ENCODE measurements at regions not wholly inside any gene's neighbourhood (a gene's known extent, or its start where the extent isn't known, plus 50 kb on each side); places are given as distances from the start of the nearest gene placed in this dataset.

DNA sequence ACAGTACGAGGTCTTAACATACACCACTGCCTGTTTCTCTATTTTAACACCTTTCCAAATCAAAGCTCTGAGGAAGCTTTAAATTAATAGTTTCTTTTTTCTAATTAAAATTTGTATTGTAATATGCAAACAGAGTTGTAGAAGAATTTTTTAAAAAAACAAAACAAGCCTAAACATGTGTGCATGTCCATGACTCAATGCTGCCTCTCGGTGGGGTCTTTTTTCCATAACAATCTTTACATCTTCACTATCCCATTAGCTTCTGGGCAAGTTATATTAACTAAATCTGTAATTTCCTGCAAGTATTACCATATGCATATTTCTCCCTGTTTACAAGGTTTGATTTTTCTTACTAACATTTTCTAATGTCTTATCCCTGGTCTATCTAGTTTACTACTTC lies 143.9 kb upstream of the NAV3 start:
- H3K4me1 Mint-ChIP-seq (ENCODE audit: low read depth) = no peaks in the 10 kb centered on the region
- no peak overlapping the region for H3K27ac Mint-ChIP-seq
- no peaks in the 10 kb centered on the region for H3K9me3 Mint-ChIP-seq
- H3K4me3 Mint-ChIP-seq = no peak overlapping the region
- H3K36me3 Mint-ChIP-seq (ENCODE audit: low read depth) = no peaks in the 10 kb centered on the region
- no peaks in the 10 kb centered on the region for H3K27me3 Mint-ChIP-seq (ENCODE audit: low read depth)

DNA sequence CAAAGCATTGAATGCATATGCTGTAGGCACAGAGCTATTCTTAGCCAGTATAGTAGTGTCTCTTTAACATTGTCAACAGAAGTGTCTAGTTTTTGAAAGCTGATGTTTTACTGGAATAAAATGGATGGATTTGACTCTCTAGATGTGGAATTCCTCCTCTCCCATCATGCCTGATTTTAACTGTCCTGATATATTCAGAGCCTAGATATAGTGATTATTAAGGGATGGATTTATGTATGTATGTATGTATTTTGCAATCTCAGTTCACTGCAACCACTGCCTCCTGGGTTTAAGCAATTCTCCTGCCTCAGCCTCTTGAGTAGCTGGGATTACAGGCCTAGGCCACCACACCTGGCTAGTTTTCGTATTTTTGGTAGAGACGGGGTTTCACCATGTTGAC lies 144.8 kb upstream of the NAV3 start:
- Mint-ChIP-seq H3K36me3 (ENCODE audit: low read depth) (no peaks in the 10 kb centered on the region), H3K27ac (no peak overlapping the region), H3K4me1 (ENCODE audit: low read depth) (no peaks in the 10 kb centered on the region), H3K4me3 (no peak overlapping the region), H3K27me3 (ENCODE audit: low read depth) (no peaks in the 10 kb centered on the region), H3K9me3 (no peaks in the 10 kb centered on the region)

DNA sequence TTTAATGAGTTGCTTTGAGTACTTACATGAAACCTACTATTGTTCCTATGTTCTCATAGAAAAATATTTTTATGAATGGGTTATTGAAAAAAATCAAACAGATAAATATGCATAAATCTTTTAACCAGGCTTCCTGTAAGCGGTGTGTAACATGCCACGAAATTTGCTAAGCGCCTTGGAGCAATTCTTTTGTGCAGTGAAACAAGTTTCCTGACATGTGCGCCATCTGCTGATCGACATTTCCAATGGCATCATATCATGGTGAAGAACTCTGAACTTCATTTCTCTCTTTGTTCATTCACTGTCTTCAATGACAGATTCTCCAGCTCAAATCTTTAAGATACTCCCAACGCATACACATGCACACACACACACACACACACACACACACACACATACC lies 145.6 kb upstream of the NAV3 start:
- H3K36me3 Mint-ChIP-seq (ENCODE audit: low read depth) = no peaks in the 10 kb centered on the region
- H3K27me3 Mint-ChIP-seq (ENCODE audit: low read depth) = no peaks in the 10 kb centered on the region
- H3K9me3 Mint-ChIP-seq = no peaks in the 10 kb centered on the region

DNA sequence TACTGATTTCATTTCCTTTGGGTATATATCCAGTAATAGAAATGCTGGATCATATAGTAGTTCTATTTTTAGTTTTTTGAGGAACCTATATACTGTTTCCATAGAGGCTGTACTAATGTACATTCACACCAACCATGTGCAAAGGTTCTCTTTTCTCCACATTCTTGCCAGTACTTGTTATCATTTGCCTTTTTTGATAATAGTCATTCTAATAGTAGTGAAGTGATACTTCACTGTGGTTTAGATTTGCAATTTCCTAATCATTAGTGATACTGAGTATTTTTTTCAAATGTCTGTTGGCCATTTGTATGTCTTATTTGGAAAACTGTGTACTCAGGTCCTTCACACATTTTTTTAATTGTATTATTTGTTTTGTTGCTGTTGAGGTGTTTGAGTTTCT lies 148.2 kb upstream of the NAV3 start:
- Mint-ChIP-seq H3K27me3 (ENCODE audit: low read depth) (no peaks in the 10 kb centered on the region), H3K4me1 (ENCODE audit: low read depth) (no peaks in the 10 kb centered on the region), H3K36me3 (ENCODE audit: low read depth) (no peaks in the 10 kb centered on the region), H3K27ac (no peak overlapping the region), H3K9me3 (no peaks in the 10 kb centered on the region), H3K4me3 (no peak overlapping the region)

More for the DNA sequence above, 145.6 kb upstream of the NAV3 start:
- Mint-ChIP-seq H3K4me1 (ENCODE audit: low read depth) (no peaks in the 10 kb centered on the region), H3K27ac (no peak overlapping the region), H3K4me3 (no peak overlapping the region)

DNA sequence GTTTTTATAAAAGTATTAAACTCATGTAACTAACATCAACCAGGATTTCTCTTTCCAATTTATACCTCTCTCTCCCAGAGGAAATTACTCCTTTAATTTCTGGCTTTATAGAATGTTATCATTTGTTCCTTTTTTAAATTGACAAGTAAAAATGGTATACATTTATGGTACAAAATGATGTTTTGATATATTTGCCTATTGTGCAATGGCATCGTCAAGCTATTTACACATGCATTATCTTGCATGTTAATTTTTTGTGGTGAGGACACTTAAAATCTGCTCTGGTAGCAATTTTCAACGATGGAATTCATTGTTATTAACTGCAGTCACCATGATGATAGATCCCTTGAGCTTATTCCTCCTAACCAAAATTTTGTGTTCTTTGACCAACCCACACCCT lies 149.0 kb upstream of the NAV3 start:
- no peak overlapping the region for H3K4me3 Mint-ChIP-seq
- H3K27ac Mint-ChIP-seq = no peak overlapping the region
- H3K4me1 Mint-ChIP-seq (ENCODE audit: low read depth) = no peaks in the 10 kb centered on the region
- no peaks in the 10 kb centered on the region for H3K36me3 Mint-ChIP-seq (ENCODE audit: low read depth)
- H3K27me3 Mint-ChIP-seq (ENCODE audit: low read depth) = no peaks in the 10 kb centered on the region
- no peaks in the 10 kb centered on the region for H3K9me3 Mint-ChIP-seq

DNA sequence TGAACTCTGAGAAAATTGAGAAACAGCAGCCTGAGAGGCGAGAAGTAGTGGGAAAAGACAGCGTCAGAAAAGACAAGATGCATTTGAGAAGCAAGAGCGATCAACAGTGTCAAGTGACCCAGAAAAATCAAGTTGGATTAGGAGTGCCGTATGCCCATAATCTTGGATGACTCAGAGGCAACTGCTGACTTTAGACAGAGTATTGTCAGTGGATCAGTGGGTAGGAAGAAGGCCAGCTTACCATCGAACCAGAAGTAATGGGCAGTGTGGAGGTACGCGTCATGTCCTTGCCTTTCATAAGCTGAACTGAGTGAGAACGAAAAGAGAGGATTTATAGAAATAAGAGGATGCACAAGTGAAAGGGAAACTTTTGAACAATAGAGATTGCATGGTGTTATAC lies 151.0 kb upstream of the NAV3 start:
- H3K27me3 Mint-ChIP-seq (ENCODE audit: low read depth) = no peaks in the 10 kb centered on the region
- H3K9me3 Mint-ChIP-seq = no peaks in the 10 kb centered on the region
- no peaks in the 10 kb centered on the region for H3K4me1 Mint-ChIP-seq (ENCODE audit: low read depth)
- H3K4me3 Mint-ChIP-seq = no peak overlapping the region
- no peak overlapping the region for H3K27ac Mint-ChIP-seq
- no peaks in the 10 kb centered on the region for H3K36me3 Mint-ChIP-seq (ENCODE audit: low read depth)

DNA sequence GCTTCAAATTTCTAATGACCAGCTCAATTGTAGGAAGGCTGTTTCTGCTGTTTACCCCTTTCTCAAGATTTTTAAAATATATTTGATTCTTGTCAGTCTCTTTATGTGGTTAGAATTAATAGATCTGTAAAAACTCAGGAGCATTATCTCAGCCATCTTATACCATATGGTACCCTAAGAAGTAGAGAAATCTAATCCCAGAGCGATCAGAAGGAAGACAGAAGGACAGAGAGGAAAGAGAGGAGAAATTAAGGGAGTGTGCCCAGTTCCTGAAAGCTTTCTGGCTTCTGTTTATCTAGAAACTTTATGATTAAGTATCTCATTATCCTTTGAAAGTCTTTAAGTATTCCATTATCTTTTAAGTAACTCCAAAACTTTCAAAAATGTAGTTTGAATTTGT lies 152.1 kb upstream of the NAV3 start:
- no peak overlapping the region for H3K4me3 Mint-ChIP-seq
- no peaks in the 10 kb centered on the region for H3K9me3 Mint-ChIP-seq
- no peaks in the 10 kb centered on the region for H3K4me1 Mint-ChIP-seq (ENCODE audit: low read depth)
- no peaks in the 10 kb centered on the region for H3K27me3 Mint-ChIP-seq (ENCODE audit: low read depth)
- H3K36me3 Mint-ChIP-seq (ENCODE audit: low read depth) = no peaks in the 10 kb centered on the region
- no peak overlapping the region for H3K27ac Mint-ChIP-seq

DNA sequence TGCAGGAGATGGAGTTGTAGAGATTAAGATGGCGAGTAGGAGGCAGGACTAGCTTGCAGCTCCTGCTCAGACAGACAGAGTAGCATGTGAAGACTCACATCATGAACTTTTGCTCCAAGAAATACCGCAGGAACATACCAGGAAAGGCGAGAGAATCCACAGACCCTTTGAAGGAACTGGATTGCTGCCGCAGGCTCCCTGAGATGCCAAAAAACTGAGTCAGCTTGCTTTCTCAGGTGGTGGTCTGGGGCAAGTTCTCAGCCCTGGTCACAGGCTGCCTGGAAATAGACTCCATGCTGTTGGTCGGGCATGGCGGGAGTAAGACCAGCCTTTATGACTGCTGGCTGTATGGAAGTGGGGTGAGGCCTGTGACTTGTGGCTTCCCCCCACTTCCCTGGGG lies 163.6 kb upstream of the NAV3 start:
- Mint-ChIP-seq H3K4me3 (no peak overlapping the region), H3K36me3 (ENCODE audit: low read depth) (no peaks in the 10 kb centered on the region), H3K9me3 (no peaks in the 10 kb centered on the region), H3K27me3 (ENCODE audit: low read depth) (no peaks in the 10 kb centered on the region), H3K27ac (no peak overlapping the region), H3K4me1 (ENCODE audit: low read depth) (no peaks in the 10 kb centered on the region)

DNA sequence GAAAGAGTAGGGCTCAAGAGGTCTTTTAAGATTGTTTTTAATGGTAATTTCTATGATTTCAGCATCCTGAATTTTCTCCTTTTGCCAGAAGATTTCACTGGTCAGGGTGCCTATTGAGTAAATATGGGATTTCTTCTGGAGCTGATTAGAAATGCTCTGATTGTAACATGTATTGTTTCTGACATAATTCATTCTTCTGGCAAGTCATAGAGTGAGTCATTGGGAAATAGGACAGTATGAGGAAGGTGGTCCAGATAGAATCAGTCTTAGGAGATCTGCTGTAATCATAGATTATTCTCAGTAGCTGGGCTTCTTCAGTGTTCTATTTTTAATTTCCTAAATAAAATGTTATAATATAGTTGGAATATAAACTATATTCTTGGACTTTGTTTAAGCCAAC lies 182.0 kb upstream of the NAV3 start:
- Mint-ChIP-seq H3K9me3 (peaks cover 10% of the 10 kb centered on the region), H3K4me3 (no peak overlapping the region), H3K4me1 (ENCODE audit: low read depth) (no peaks in the 10 kb centered on the region), H3K27ac (no peak overlapping the region), H3K36me3 (ENCODE audit: low read depth) (no peaks in the 10 kb centered on the region), H3K27me3 (ENCODE audit: low read depth) (no peaks in the 10 kb centered on the region)

DNA sequence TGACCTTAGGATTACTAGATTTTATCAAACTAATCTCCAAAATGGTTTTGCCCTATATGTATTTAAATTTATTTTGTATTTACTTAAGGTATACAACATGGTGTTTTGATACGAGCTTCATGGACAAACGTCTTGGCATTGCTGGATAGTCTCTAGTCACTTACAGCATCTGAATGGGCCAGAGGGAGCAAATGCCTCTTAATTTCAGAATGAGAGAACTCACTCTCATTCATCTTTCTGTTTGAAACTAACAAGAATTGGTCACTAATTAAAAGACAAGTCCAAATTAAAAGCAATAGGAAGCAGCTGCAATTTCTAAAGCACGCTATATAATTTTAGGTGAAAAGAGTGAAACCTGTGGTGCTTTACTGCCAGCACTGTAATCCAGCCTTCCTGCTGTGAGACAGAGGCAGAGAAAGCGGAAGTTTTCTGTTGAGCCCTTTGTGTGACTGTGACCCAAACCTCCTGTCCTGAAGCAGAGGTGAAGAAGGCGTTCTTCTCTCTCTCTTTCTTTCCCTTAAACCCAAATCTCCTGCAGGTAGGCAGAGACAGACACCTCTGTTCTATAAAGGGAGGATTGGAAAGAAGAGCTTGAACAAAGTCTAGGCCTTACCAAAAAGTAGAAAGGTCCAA lies 184.6 kb upstream of the NAV3 start:
- H3K9me3 Mint-ChIP-seq = peaks cover 5% of the 10 kb centered on the region
- H3K4me3 Mint-ChIP-seq = no peak overlapping the region
- H3K4me1 Mint-ChIP-seq (ENCODE audit: low read depth) = no peaks in the 10 kb centered on the region
- no peaks in the 10 kb centered on the region for H3K36me3 Mint-ChIP-seq (ENCODE audit: low read depth)
- no peak overlapping the region for H3K27ac Mint-ChIP-seq
- H3K27me3 Mint-ChIP-seq (ENCODE audit: low read depth) = no peaks in the 10 kb centered on the region

DNA sequence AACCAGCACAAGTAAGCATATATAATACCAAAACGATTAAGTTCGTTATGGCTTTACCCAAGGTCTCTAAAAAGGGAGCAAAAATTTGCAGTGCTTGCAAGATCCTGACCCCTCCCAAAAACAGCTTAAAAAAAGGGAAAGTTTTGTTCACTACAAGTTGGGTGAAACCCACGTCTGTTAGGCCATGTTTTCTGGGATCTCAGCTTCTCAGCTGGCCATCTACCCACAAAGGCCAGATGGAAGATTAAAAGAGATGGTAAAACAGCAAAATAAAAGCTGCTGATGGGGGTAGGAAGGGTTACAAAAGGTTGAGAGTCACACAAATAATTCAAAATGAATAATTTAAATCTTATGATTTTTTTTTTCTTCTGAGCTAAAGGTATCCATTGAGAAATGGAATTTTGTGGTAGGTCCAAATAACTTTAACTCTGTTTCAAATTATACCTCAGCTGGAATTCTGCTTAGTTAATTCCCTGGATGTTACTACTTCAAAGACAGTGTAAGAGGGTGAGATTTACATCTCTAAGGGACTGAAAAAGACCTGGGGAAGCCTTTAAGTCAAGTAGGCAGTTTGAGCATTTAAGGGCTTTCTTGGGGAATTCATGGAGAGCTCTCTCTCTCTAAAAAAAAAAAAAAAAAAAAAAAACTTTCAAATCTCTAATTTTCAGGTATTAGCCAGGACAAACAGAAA lies 185.6 kb upstream of the NAV3 start:
- Mint-ChIP-seq H3K4me1 (ENCODE audit: low read depth) (no peaks in the 10 kb centered on the region), H3K27me3 (ENCODE audit: low read depth) (no peaks in the 10 kb centered on the region), H3K27ac (no peak overlapping the region), H3K36me3 (ENCODE audit: low read depth) (no peaks in the 10 kb centered on the region), H3K4me3 (no peak overlapping the region), H3K9me3 (peaks cover 3% of the 10 kb centered on the region)

DNA sequence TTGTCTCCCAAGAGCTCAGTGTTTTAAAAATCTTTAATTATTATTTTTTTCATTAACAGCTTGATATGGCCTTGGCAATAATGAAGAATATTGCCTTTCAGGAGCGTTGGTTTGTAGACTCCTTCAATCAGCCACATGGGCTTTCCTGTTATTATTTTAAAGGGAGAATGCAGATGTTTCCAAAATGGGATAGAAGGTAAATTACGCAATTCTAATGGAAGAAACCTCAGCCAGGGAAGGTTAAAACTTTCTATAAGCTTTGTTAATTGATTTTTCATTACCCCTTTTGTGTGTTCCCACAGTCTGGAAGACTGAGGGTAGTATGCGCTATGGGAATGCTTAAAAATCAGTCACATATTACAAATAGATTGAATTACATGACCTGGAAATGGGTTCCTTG lies 188.4 kb upstream of the NAV3 start:
- Mint-ChIP-seq H3K27ac (no peak overlapping the region), H3K27me3 (ENCODE audit: low read depth) (no peaks in the 10 kb centered on the region), H3K9me3 (no peaks in the 10 kb centered on the region), H3K4me3 (no peak overlapping the region), H3K4me1 (ENCODE audit: low read depth) (no peaks in the 10 kb centered on the region), H3K36me3 (ENCODE audit: low read depth) (no peaks in the 10 kb centered on the region)

DNA sequence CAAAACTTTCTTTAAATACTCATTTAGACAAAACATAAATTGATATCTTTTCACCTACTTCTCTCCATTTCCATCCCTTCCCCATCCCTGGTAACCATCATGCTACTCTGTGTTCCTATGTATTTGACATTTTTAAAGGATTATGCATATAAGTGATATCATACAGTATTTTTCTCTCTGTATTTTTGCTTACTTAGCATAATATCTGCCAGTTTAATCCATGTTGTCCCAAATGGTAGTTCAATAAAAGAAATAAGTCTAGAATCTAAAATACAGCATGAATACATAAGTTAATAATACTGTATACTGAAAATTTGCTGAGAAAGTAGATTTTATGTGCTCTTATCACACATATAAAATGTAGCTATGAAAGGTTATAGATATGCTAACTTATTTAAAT lies 190.3 kb upstream of the NAV3 start:
- Mint-ChIP-seq H3K27me3 (ENCODE audit: low read depth) (no peaks in the 10 kb centered on the region), H3K4me1 (ENCODE audit: low read depth) (no peaks in the 10 kb centered on the region), H3K27ac (no peak overlapping the region), H3K4me3 (no peak overlapping the region), H3K36me3 (ENCODE audit: low read depth) (no peaks in the 10 kb centered on the region), H3K9me3 (no peaks in the 10 kb centered on the region)

DNA sequence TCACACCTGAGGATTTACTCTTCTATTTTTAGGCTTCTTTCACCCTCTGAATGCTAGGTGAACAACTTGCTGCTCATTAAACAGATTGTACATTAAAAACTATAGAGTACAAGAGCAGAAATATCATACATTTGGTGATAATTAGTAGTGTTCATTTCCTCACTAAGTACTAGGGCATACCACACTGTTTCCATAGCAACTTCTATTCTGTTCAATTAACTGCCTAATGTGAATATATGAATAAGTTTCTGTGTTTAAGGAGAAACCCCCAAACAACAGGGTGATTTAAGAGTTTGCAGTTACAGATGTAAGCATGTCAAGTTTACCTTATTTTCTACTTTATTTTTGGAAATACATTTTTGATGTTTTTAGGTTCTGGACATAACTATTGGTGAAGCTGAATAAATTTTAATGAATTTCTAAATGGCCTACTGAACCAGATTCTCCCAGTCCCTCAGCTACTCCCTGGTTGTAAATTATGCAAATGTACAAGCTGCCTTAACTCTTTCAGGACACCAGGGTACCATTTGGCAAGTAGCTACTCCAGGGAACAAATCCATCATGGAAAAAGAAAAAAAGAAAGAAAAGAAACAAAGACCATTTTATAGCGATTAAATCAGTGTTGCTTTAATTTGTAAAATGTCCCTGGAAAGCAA lies 199.8 kb upstream of the NAV3 start:
- Mint-ChIP-seq H3K36me3 (ENCODE audit: low read depth) (no peaks in the 10 kb centered on the region), H3K4me3 (no peak overlapping the region), H3K4me1 (ENCODE audit: low read depth) (no peaks in the 10 kb centered on the region), H3K27ac (no peak overlapping the region), H3K9me3 (no peaks in the 10 kb centered on the region), H3K27me3 (ENCODE audit: low read depth) (no peaks in the 10 kb centered on the region)

DNA sequence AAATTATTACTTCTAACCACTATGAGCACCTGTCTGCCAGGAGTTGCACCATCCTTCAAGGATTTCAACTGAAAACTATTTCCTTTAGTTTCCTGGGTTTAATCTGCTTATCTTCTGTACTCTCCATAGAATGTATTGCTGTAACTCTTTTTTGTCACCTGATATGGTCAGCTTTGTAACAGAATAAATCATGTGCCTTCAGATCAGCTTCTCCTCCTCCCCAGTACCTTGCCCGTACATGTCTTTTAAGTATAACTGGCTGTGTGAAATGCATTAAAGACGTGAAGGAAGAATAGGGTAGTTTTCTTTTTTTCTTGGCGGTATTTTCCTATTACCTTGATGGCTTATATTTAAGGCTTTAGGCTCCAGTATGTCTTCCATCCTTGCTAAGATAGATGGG lies 200.3 kb upstream of the NAV3 start:
- Mint-ChIP-seq H3K27ac (no peak overlapping the region), H3K27me3 (ENCODE audit: low read depth) (no peaks in the 10 kb centered on the region), H3K4me1 (ENCODE audit: low read depth) (no peaks in the 10 kb centered on the region), H3K9me3 (no peaks in the 10 kb centered on the region), H3K4me3 (no peak overlapping the region), H3K36me3 (ENCODE audit: low read depth) (no peaks in the 10 kb centered on the region)
